Activated T-helper 2 cell treated with anti-CD3 and anti-CD28 coated beads, Interferon-gamma antibody, Interleukin-2, Interleukin-4, amounts not matched to agents 10 μg/mL and 5 μg/mL and 100 μg/mL, durations not matched to agents 14 hours and 24 hours and 36 hours (primary cell): ENCODE measurements at regions not wholly inside any gene's neighbourhood (a gene's known extent, or its start where the extent isn't known, plus 50 kb on each side); places are given as distances from the start of the nearest gene placed in this dataset.

Experiments used
- DNase-seq: peaks from one replicate; pipeline ENCODE4 v3.0.0; 2021; ENCODE audit warnings: low spot score
- H3K27ac Mint-ChIP-seq: one replicate; pipeline ENCODE4 v1.8.0; 2021; ENCODE audit warnings: mixed read lengths
- H3K27me3 Mint-ChIP-seq: one replicate; pipeline ENCODE4 v1.8.0; 2021; ENCODE audit warnings: low read depth, mixed read lengths
- H3K36me3 Mint-ChIP-seq: one replicate; pipeline ENCODE4 v1.8.0; 2021; ENCODE audit warnings: low read depth, mixed read lengths
- H3K4me1 Mint-ChIP-seq: one replicate; pipeline ENCODE4 v1.8.0; 2021; ENCODE audit warnings: low read depth, mixed read lengths
- H3K4me3 Mint-ChIP-seq: one replicate; pipeline ENCODE4 v1.8.0; 2021; ENCODE audit warnings: low read depth, mild to moderate bottlenecking, moderate library complexity, mixed read lengths
- H3K9me3 Mint-ChIP-seq: one replicate; pipeline ENCODE4 v1.8.0; 2021; ENCODE audit warnings: mixed read lengths
- intact Hi-C: fragments of 100-400 bp; cut with micrococcal nuclease; formaldehyde crosslinking; loops from one replicate; pipeline ENCODE4 v1.15.1; 2023

- H3K4me1 Mint-ChIP-seq, result no peaks in the 10 kb centered on the region
- H3K36me3 Mint-ChIP-seq, result no peaks in the 10 kb centered on the region
- H3K9me3 Mint-ChIP-seq, result no peaks in the 10 kb centered on the region
- intact Hi-C loops, result no loop called here
- no peak for DNase-seq
- no peak overlapping the region for H3K4me3 Mint-ChIP-seq
- H3K27ac Mint-ChIP-seq, result no peak overlapping the region
- H3K27me3 Mint-ChIP-seq, result no peaks in the 10 kb centered on the region
These were observed 315.1 kb downstream of the TFAP2C start for GRCh38 chr20:56943946-56944945.

GRCh38 chr20:56945057-56945456 lies 316.0 kb downstream of the TFAP2C start:
- no peaks in the 10 kb centered on the region for H3K9me3 Mint-ChIP-seq
- no peak overlapping the region for H3K27ac Mint-ChIP-seq
- H3K27me3 Mint-ChIP-seq, result no peaks in the 10 kb centered on the region
- intact Hi-C loops, result no loop called here
- no peaks in the 10 kb centered on the region for H3K4me1 Mint-ChIP-seq
- DNase-seq, result no peak
- no peaks in the 10 kb centered on the region for H3K36me3 Mint-ChIP-seq
- H3K4me3 Mint-ChIP-seq, result no peak overlapping the region

GRCh38 chr20:56945901-56946300 lies 316.8 kb downstream of the TFAP2C start:
- no peak for DNase-seq
- intact Hi-C loops, result no loop called here

GRCh38 chr20:56949318-56949717 lies 317.1 kb downstream of the BMP7 start:
- H3K9me3 Mint-ChIP-seq, result no peaks in the 10 kb centered on the region
- DNase-seq, result no peak
- H3K27ac Mint-ChIP-seq, result no peak overlapping the region
- H3K4me3 Mint-ChIP-seq, result no peak overlapping the region
- H3K4me1 Mint-ChIP-seq, result no peaks in the 10 kb centered on the region
- intact Hi-C loops, result no loop called here
- no peaks in the 10 kb centered on the region for H3K36me3 Mint-ChIP-seq
- no peaks in the 10 kb centered on the region for H3K27me3 Mint-ChIP-seq

More at GRCh38 chr20:56945901-56946300, 316.8 kb downstream of the TFAP2C start:
- H3K36me3 Mint-ChIP-seq, result no peaks in the 10 kb centered on the region
- H3K27ac Mint-ChIP-seq, result no peak overlapping the region
- no peaks in the 10 kb centered on the region for H3K4me1 Mint-ChIP-seq
- H3K9me3 Mint-ChIP-seq, result no peaks in the 10 kb centered on the region
- H3K27me3 Mint-ChIP-seq, result no peaks in the 10 kb centered on the region
- no peak overlapping the region for H3K4me3 Mint-ChIP-seq

GRCh38 chr20:56952258-56953047 lies 314.0 kb downstream of the BMP7 start:
- intact Hi-C loops, result no loop called here
- H3K4me1 Mint-ChIP-seq, result no peaks in the 10 kb centered on the region
- peaks cover 4% of the 10 kb centered on the region for H3K27me3 Mint-ChIP-seq
- no peak overlapping the region for H3K4me3 Mint-ChIP-seq
- no peak for DNase-seq
- no peak overlapping the region for H3K27ac Mint-ChIP-seq
- no peaks in the 10 kb centered on the region for H3K36me3 Mint-ChIP-seq
- no peaks in the 10 kb centered on the region for H3K9me3 Mint-ChIP-seq

GRCh38 chr20:56953048-56953586 lies 313.3 kb downstream of the BMP7 start:
- no peaks in the 10 kb centered on the region for H3K36me3 Mint-ChIP-seq
- peaks cover 7% of the 10 kb centered on the region for H3K27me3 Mint-ChIP-seq
- intact Hi-C loops, result no loop called here
- no peak overlapping the region for H3K4me3 Mint-ChIP-seq
- H3K4me1 Mint-ChIP-seq, result no peaks in the 10 kb centered on the region
- DNase-seq, result no peak
- H3K27ac Mint-ChIP-seq, result no peak overlapping the region
- no peaks in the 10 kb centered on the region for H3K9me3 Mint-ChIP-seq

GRCh38 chr20:56954797-56955196 lies 311.6 kb downstream of the BMP7 start:
- no peaks in the 10 kb centered on the region for H3K36me3 Mint-ChIP-seq
- H3K4me1 Mint-ChIP-seq, result no peaks in the 10 kb centered on the region
- H3K9me3 Mint-ChIP-seq, result no peaks in the 10 kb centered on the region
- H3K27ac Mint-ChIP-seq, result no peak overlapping the region
- H3K27me3 Mint-ChIP-seq, result peaks cover 16% of the 10 kb centered on the region
- intact Hi-C loops, result no loop called here
- no peak for DNase-seq
- no peak overlapping the region for H3K4me3 Mint-ChIP-seq

- H3K36me3 Mint-ChIP-seq, result no peaks in the 10 kb centered on the region
- H3K27me3 Mint-ChIP-seq, result peaks cover 16% of the 10 kb centered on the region
- no peak overlapping the region for H3K27ac Mint-ChIP-seq
- intact Hi-C loops, result no loop called here
- no peaks in the 10 kb centered on the region for H3K9me3 Mint-ChIP-seq
- H3K4me1 Mint-ChIP-seq, result no peaks in the 10 kb centered on the region
- H3K4me3 Mint-ChIP-seq, result no peak overlapping the region
- DNase-seq, result no peak
These were observed 310.8 kb downstream of the BMP7 start for GRCh38 chr20:56955680-56956079.

- peaks cover 16% of the 10 kb centered on the region for H3K27me3 Mint-ChIP-seq
- no peaks in the 10 kb centered on the region for H3K36me3 Mint-ChIP-seq
- no peaks in the 10 kb centered on the region for H3K4me1 Mint-ChIP-seq
- no peak for DNase-seq
- intact Hi-C loops, result no loop called here
- H3K4me3 Mint-ChIP-seq, result no peak overlapping the region
- H3K9me3 Mint-ChIP-seq, result no peaks in the 10 kb centered on the region
- H3K27ac Mint-ChIP-seq, result no peak overlapping the region
These were observed 309.9 kb downstream of the BMP7 start for GRCh38 chr20:56956534-56956933.

- peaks cover 16% of the 10 kb centered on the region for H3K27me3 Mint-ChIP-seq
- DNase-seq, result no peak
- intact Hi-C loops, result no loop called here
- no peak overlapping the region for H3K4me3 Mint-ChIP-seq
- no peaks in the 10 kb centered on the region for H3K9me3 Mint-ChIP-seq
- no peaks in the 10 kb centered on the region for H3K36me3 Mint-ChIP-seq
- no peaks in the 10 kb centered on the region for H3K4me1 Mint-ChIP-seq
- no peak overlapping the region for H3K27ac Mint-ChIP-seq
These were observed 308.5 kb downstream of the BMP7 start for GRCh38 chr20:56957737-56958553.

- H3K36me3 Mint-ChIP-seq, result no peaks in the 10 kb centered on the region
- no peak for DNase-seq
- no peaks in the 10 kb centered on the region for H3K4me1 Mint-ChIP-seq
- no peaks in the 10 kb centered on the region for H3K27me3 Mint-ChIP-seq
- H3K9me3 Mint-ChIP-seq, result no peaks in the 10 kb centered on the region
- intact Hi-C loops, result no loop called here
- no peak overlapping the region for H3K4me3 Mint-ChIP-seq
- no peak overlapping the region for H3K27ac Mint-ChIP-seq
These were observed 301.5 kb downstream of the BMP7 start for GRCh38 chr20:56964901-56965300.

- H3K27me3 Mint-ChIP-seq, result peaks cover under 1% of the 10 kb centered on the region
- H3K27ac Mint-ChIP-seq, result no peak overlapping the region
- DNase-seq, result no peak
- no peaks in the 10 kb centered on the region for H3K36me3 Mint-ChIP-seq
- H3K9me3 Mint-ChIP-seq, result no peaks in the 10 kb centered on the region
- H3K4me3 Mint-ChIP-seq, result no peak overlapping the region
- H3K4me1 Mint-ChIP-seq, result no peaks in the 10 kb centered on the region
- intact Hi-C loops, result no loop called here
These were observed 298.5 kb downstream of the BMP7 start for GRCh38 chr20:56967916-56968315.
